Keratinocyte (primary cell): ENCODE measurements at regions not wholly inside any gene's neighbourhood (a gene's known extent, or its start where the extent isn't known, plus 50 kb on each side); places are given as distances from the start of the nearest gene placed in this dataset.

Experiments used
- DNase-seq: peaks from one replicate; pipeline ENCODE4 v3.0.0-alpha.2; 2011; ENCODE audit warnings: low read depth, missing footprints, low spot score
- FAIRE-seq: peaks from 2 replicates; lab custom pipeline; 2011; peaks lifted over from hg19 to GRCh38; lab: Jason Lieb, UNC
- H2AFZ ChIP-seq: 2 replicates; pipeline ENCODE4 v1.6.0; 2012; ENCODE audit warnings: low read length, control low read depth, inconsistent platforms; ENCODE audit not compliant: control insufficient read depth
- H3K27ac ChIP-seq: 2 replicates; pipeline ENCODE4 v1.5.1; 2011; ENCODE audit warnings: low read length; ENCODE audit not compliant: control insufficient read depth, insufficient read depth
- H3K27me3 ChIP-seq: 3 replicates; pipeline ENCODE4 v1.6.0; 2011; ENCODE audit warnings: low read length; ENCODE audit not compliant: control insufficient read depth, insufficient read depth; ENCODE audit errors: extremely low read depth
- H3K36me3 ChIP-seq, 2 experiments: 2 replicates in 1 of 2; 3 replicates in 1 of 2; pipeline ENCODE4 v1.5.1; 2011; ENCODE audit warnings: low read length in 2 of 2, mild to moderate bottlenecking in 1 of 2; ENCODE audit not compliant: control insufficient read depth in 2 of 2, insufficient read depth in 2 of 2; ENCODE audit errors: extremely low read depth in 1 of 2
- H3K4me1 ChIP-seq: 3 replicates; pipeline ENCODE4 v1.5.1; 2011; ENCODE audit warnings: low read length; ENCODE audit not compliant: control insufficient read depth, insufficient read depth; ENCODE audit errors: extremely low read depth
- H3K4me2 ChIP-seq: 3 replicates; pipeline ENCODE4 v1.6.0; 2011; ENCODE audit warnings: low read depth, low read length; ENCODE audit not compliant: control insufficient read depth, insufficient read depth; ENCODE audit errors: extremely low read depth
- H3K4me3 ChIP-seq, 3 experiments: fragments of 200-600 bp in 1 of 3; sonication (generic) in 1 of 3; 2 replicates in 2 of 3; 3 replicates in 1 of 3; pipeline ENCODE4 v1.5.1; 2011 to 2016; ENCODE audit warnings: low read length in 3 of 3, mild to moderate bottlenecking in 3 of 3, control low read depth in 2 of 3, inconsistent platforms in 1 of 3, low read depth in 1 of 3, mixed read lengths in 1 of 3, mixed run types in 1 of 3, moderate library complexity in 1 of 3; ENCODE audit not compliant: control insufficient read depth in 2 of 3, insufficient read depth in 2 of 3; ENCODE audit errors: extremely low read depth in 1 of 3
- H3K79me2 ChIP-seq: 2 replicates; pipeline ENCODE4 v1.6.0; 2012; ENCODE audit warnings: low read length; ENCODE audit not compliant: control insufficient read depth, insufficient read depth
- H3K9ac ChIP-seq: 3 replicates; pipeline ENCODE4 v1.6.0; 2011; ENCODE audit warnings: low read length; ENCODE audit not compliant: control insufficient read depth, insufficient read depth; ENCODE audit errors: extremely low read depth
- H3K9me1 ChIP-seq: 3 replicates; pipeline ENCODE4 v1.6.0; 2011; ENCODE audit warnings: low read length; ENCODE audit not compliant: control insufficient read depth, insufficient read depth; ENCODE audit errors: extremely low read depth
- H3K9me3 ChIP-seq: 2 replicates; pipeline ENCODE4 v1.5.1; 2012; ENCODE audit warnings: low read depth, low read length; ENCODE audit not compliant: control insufficient read depth
- H4K20me1 ChIP-seq: 3 replicates; pipeline ENCODE4 v1.6.0; 2011; ENCODE audit warnings: low read length; ENCODE audit not compliant: control insufficient read depth, insufficient read depth; ENCODE audit errors: extremely low read depth
- EZH2 ChIP-seq: IDR thresholded peaks from one replicate; pipeline ENCODE4 v1.6.1; 2012; ENCODE audit warnings: inconsistent platforms, mild to moderate bottlenecking, low read length, moderate library complexity
- dilution Hi-C: fragments of 300-500 bp; cut with MboI; formaldehyde crosslinking; loops from one replicate; pipeline ENCODE4 v1.7.0; 2020; ENCODE audit warnings: low sequenced_read_pairs; ENCODE audit not compliant: extremely low pct_ligation_motif_present
- TF ChIP-seq, protein P1 (sequence below), 3 experiments: IDR thresholded peaks in 1 of 3; conservative IDR thresholded peaks in 1 of 3; optimal IDR thresholded peaks in 1 of 3; 2 replicates in 2 of 3; 3 replicates in 1 of 3; pipeline versions ENCODE3 to v1.5.1; 2011; ENCODE audit warnings: low read length in 3 of 3, mild to moderate bottlenecking in 3 of 3, moderate library complexity in 2 of 3, control low read depth in 1 of 3, inconsistent platforms in 1 of 3; ENCODE audit not compliant: insufficient read depth in 2 of 3; ENCODE audit errors: extremely low read depth in 1 of 3

GRCh38 chr17:77032929-77033328 lies 107.8 kb upstream of the SEC14L1 start:
- Histone ChIP-seq H4K20me1 (no peaks in the 10 kb centered on the region), H2AFZ (no peak overlapping the region), H3K4me3 (no peak overlapping the region), H3K27me3 (peaks cover 42% of the 10 kb centered on the region), H3K4me1 (no peaks in the 10 kb centered on the region), H3K36me3 (no peaks in the 10 kb centered on the region), H3K9me3 (no peaks in the 10 kb centered on the region), H3K9ac (no peak overlapping the region), H3K79me2 (no peaks in the 10 kb centered on the region), H3K4me2 (no peak overlapping the region), H3K27ac (no peak overlapping the region), H3K9me1 (no peaks in the 10 kb centered on the region)
- dilution Hi-C loops: no loop called here
- FAIRE-seq: no peak
- DNase-seq: no peak
- TF ChIP-seq, protein P1, sequence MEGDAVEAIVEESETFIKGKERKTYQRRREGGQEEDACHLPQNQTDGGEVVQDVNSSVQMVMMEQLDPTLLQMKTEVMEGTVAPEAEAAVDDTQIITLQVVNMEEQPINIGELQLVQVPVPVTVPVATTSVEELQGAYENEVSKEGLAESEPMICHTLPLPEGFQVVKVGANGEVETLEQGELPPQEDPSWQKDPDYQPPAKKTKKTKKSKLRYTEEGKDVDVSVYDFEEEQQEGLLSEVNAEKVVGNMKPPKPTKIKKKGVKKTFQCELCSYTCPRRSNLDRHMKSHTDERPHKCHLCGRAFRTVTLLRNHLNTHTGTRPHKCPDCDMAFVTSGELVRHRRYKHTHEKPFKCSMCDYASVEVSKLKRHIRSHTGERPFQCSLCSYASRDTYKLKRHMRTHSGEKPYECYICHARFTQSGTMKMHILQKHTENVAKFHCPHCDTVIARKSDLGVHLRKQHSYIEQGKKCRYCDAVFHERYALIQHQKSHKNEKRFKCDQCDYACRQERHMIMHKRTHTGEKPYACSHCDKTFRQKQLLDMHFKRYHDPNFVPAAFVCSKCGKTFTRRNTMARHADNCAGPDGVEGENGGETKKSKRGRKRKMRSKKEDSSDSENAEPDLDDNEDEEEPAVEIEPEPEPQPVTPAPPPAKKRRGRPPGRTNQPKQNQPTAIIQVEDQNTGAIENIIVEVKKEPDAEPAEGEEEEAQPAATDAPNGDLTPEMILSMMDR (optimal IDR thresholded peaks at IDR 0.05 in 1 of 3, IDR thresholded peaks at IDR 0.05 in 1 of 3, conservative IDR thresholded peaks at IDR 0.05 in 1 of 3; ENCODE audit: extremely low read depth in 1 of 3, insufficient read depth in 2 of 3, low read length in 3 of 3): no peak
- TF ChIP-seq EZH2: no peak

GRCh38 chr17:77033892-77034404 lies 106.8 kb upstream of the SEC14L1 start:
- H3K4me2 ChIP-seq: no peak overlapping the region
- H2AFZ ChIP-seq: no peak overlapping the region
- H3K9me1 ChIP-seq: no peaks in the 10 kb centered on the region
- H3K4me3 ChIP-seq: no peak overlapping the region
- DNase-seq (no peak), FAIRE-seq (no peak)
- no peaks in the 10 kb centered on the region for H3K79me2 ChIP-seq
- H3K9me3 ChIP-seq: no peaks in the 10 kb centered on the region
- no peaks in the 10 kb centered on the region for H4K20me1 ChIP-seq
- H3K27me3 ChIP-seq: peaks cover 44% of the 10 kb centered on the region
- H3K27ac ChIP-seq: no peak overlapping the region
- H3K36me3 ChIP-seq: no peaks in the 10 kb centered on the region
- H3K9ac ChIP-seq: no peak overlapping the region
- no peaks in the 10 kb centered on the region for H3K4me1 ChIP-seq
- no peak for TF ChIP-seq EZH2
- TF ChIP-seq, protein P1 (optimal IDR thresholded peaks at IDR 0.05 in 1 of 3, IDR thresholded peaks at IDR 0.05 in 1 of 3, conservative IDR thresholded peaks at IDR 0.05 in 1 of 3; ENCODE audit: extremely low read depth in 1 of 3, insufficient read depth in 2 of 3, low read length in 3 of 3): no peak
- dilution Hi-C loops: no loop called here
